Central memory CD8-positive, alpha-beta T cell (primary cell): ENCODE measurements at regions not wholly inside any gene's neighbourhood (a gene's known extent, or its start where the extent isn't known, plus 50 kb on each side); places are given as distances from the start of the nearest gene placed in this dataset.
"Not testable (repeated sequence)": the region's sequence is repeated elsewhere in the genome, so short reads cannot be mapped to it uniquely, and the experiment has no call there.

Source experiments
- ATAC-seq: fragments of 150-1000 bp; cut with Tn5 transposase; replicated peaks from 2 replicates; pipeline ENCODE4 v1.10.0; 2022; ENCODE audit warnings: mild to moderate bottlenecking, moderate FRiP score, moderate number of reproducible peaks; ENCODE audit not compliant: poor library complexity, severe bottlenecking; ENCODE audit errors: extremely low read depth
- DNase-seq, 2 donors: peaks; one replicate each; pipeline ENCODE4 v3.0.0; 2021; ENCODE audit warnings: low spot score in 2 of 2
- H3K27ac Mint-ChIP-seq: one replicate; pipeline ENCODE4 v1.8.0; 2022; ENCODE audit warnings: low read depth, mild to moderate bottlenecking, moderate library complexity, mixed read lengths
- H3K27me3 Mint-ChIP-seq: one replicate; pipeline ENCODE4 v1.8.0; 2022; ENCODE audit warnings: mixed read lengths
- H3K36me3 Mint-ChIP-seq: one replicate; pipeline ENCODE4 v1.8.0; 2022; ENCODE audit warnings: mild to moderate bottlenecking, moderate library complexity, mixed read lengths; ENCODE audit not compliant: insufficient read depth
- H3K4me1 Mint-ChIP-seq: one replicate; pipeline ENCODE4 v1.8.0; 2022; ENCODE audit warnings: mixed read lengths
- H3K4me3 Mint-ChIP-seq: one replicate; pipeline ENCODE4 v1.8.0; 2022; ENCODE audit warnings: mild to moderate bottlenecking, moderate library complexity, mixed read lengths
- H3K9me3 Mint-ChIP-seq: one replicate; pipeline ENCODE4 v1.8.0; 2022; ENCODE audit warnings: mixed read lengths

DNA sequence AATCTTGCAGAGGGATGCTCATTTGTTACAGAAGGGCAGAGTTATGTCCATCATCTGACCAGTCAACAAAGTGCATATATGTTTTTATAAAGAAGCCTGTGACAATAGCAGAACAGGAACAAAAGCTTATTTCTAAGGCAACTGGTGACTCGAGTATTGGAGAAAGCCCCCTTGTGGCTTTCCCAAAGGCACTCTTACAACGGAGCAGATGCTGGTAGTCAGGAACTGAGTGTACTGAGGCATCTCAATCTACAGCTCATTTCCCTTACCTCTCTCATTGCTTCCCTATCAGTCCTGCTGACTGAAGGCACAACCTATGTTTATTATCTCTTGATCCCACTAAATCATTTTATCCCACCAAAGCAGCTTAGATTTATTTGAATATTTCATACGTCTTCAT is 557.1 kb upstream of the CHAC2 start:
- Mint-ChIP-seq H3K4me1 (no peaks in the 10 kb centered on the region), H3K9me3 (peaks cover 10% of the 10 kb centered on the region), H3K27ac (no peak overlapping the region), H3K4me3 (no peak overlapping the region), H3K36me3 (no peaks in the 10 kb centered on the region), H3K27me3 (no peaks in the 10 kb centered on the region)
- ATAC-seq (no peak), DNase-seq (no peak)

GRCh38 chr2:53209679-53210458 is 557.7 kb upstream of the CHAC2 start:
- ATAC-seq (no peak), DNase-seq (no peak)
- Mint-ChIP-seq H3K4me1 (no peaks in the 10 kb centered on the region), H3K27ac (no peak overlapping the region), H3K9me3 (peaks cover 9% of the 10 kb centered on the region), H3K4me3 (no peak overlapping the region), H3K27me3 (no peaks in the 10 kb centered on the region), H3K36me3 (no peaks in the 10 kb centered on the region)

GRCh38 chr2:53208815-53209214 is 558.8 kb upstream of the CHAC2 start:
- no peaks in the 10 kb centered on the region for H3K27me3 Mint-ChIP-seq
- H3K9me3 Mint-ChIP-seq, result peaks cover 2% of the 10 kb centered on the region
- H3K4me3 Mint-ChIP-seq, result no peak overlapping the region
- ATAC-seq, result no peak
- H3K36me3 Mint-ChIP-seq, result no peaks in the 10 kb centered on the region
- DNase-seq, result no peak
- no peak overlapping the region for H3K27ac Mint-ChIP-seq
- H3K4me1 Mint-ChIP-seq, result no peaks in the 10 kb centered on the region

DNA sequence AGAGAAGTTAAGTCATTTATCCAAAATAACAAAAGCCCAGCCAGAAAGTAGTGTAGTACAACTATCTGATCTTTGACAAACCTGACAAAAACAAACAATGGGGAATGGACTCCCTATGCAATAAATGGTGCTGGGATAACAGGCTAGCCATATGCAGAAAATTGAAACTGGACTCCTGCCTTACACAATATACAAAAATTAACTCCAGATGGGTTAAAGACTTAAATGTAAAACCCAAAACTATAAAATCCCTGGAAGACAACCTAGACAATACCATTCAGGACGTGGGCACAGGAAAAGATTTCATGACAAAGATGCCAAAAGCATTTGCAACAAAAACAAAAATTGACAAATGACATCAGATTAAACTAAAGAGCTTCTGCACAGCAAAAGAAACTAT is 561.4 kb upstream of the CHAC2 start:
- not testable (repeated sequence) for H3K4me3 Mint-ChIP-seq, H3K4me1 Mint-ChIP-seq, ATAC-seq, H3K9me3 Mint-ChIP-seq, H3K27ac Mint-ChIP-seq, H3K36me3 Mint-ChIP-seq, H3K27me3 Mint-ChIP-seq, DNase-seq

DNA sequence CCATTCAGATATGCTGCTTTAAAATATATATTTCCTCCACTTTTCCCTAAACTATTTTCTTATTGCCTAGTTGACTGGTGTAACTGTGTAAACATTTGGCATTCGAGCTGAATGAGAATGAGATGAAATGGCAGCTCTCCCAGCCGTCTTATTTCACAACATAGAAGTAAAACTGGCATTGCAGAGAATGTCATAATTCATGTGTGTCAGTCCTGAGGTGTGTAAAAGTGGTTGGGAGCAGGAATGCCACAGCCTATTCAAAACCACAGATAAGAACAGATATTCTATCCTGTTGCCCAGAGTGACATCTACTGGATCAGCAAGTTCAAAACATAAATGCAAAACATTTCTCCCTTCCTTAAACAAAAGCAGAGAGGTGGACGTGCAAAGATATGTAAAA is 565.5 kb upstream of the CHAC2 start:
- Mint-ChIP-seq H3K36me3 (no peaks in the 10 kb centered on the region), H3K4me1 (no peaks in the 10 kb centered on the region), H3K27me3 (no peaks in the 10 kb centered on the region), H3K27ac (no peak overlapping the region), H3K4me3 (no peak overlapping the region), H3K9me3 (peaks cover 4% of the 10 kb centered on the region)
- ATAC-seq, result no peak
- no peak for DNase-seq

GRCh38 chr2:53200072-53200471 is 567.5 kb upstream of the CHAC2 start:
- no peaks in the 10 kb centered on the region for H3K27me3 Mint-ChIP-seq
- no peak for DNase-seq
- no peak for ATAC-seq
- no peaks in the 10 kb centered on the region for H3K36me3 Mint-ChIP-seq
- H3K4me3 Mint-ChIP-seq, result no peak overlapping the region
- no peaks in the 10 kb centered on the region for H3K4me1 Mint-ChIP-seq
- H3K27ac Mint-ChIP-seq, result no peak overlapping the region
- H3K9me3 Mint-ChIP-seq, result peaks cover 8% of the 10 kb centered on the region

GRCh38 chr2:53188851-53189510 is 578.6 kb upstream of the CHAC2 start:
- no peak overlapping the region for H3K27ac Mint-ChIP-seq
- H3K4me1 Mint-ChIP-seq, result no peaks in the 10 kb centered on the region
- no peaks in the 10 kb centered on the region for H3K36me3 Mint-ChIP-seq
- no peak for ATAC-seq
- no peak for DNase-seq
- no peak overlapping the region for H3K4me3 Mint-ChIP-seq
- H3K27me3 Mint-ChIP-seq, result no peaks in the 10 kb centered on the region
- H3K9me3 Mint-ChIP-seq, result peaks cover 6% of the 10 kb centered on the region

DNA sequence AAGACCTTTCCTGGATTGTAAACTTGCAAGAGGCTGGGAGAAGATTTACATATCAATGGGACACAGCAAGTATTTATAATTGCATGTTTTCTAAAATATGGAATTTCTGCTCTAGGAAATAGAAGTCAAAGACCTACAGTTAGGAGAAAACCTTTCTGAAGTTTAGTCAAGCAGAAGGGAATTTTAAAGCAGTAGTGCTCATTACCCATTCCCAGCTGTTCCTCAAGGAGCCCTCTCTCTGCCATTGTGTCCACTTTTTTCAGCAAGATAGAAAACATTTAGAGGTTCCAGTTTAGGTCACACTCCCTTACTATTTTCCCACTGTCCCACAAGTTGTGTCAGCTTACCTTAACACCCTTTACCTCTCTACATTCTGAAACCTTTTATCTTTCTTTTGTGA is 584.0 kb upstream of the CHAC2 start:
- DNase-seq, result no peak
- Mint-ChIP-seq H3K9me3 (peaks cover 17% of the 10 kb centered on the region), H3K27ac (no peak overlapping the region), H3K27me3 (no peaks in the 10 kb centered on the region), H3K4me1 (no peaks in the 10 kb centered on the region), H3K36me3 (no peaks in the 10 kb centered on the region), H3K4me3 (no peak overlapping the region)
- no peak for ATAC-seq

GRCh38 chr2:53182601-53183000 is 585.0 kb upstream of the CHAC2 start:
- DNase-seq (no peak), ATAC-seq (no peak)
- H3K27me3 Mint-ChIP-seq, result no peaks in the 10 kb centered on the region
- H3K4me1 Mint-ChIP-seq, result no peaks in the 10 kb centered on the region
- no peak overlapping the region for H3K27ac Mint-ChIP-seq
- H3K9me3 Mint-ChIP-seq, result peaks cover 17% of the 10 kb centered on the region
- no peaks in the 10 kb centered on the region for H3K36me3 Mint-ChIP-seq
- H3K4me3 Mint-ChIP-seq, result no peak overlapping the region

- Mint-ChIP-seq H3K36me3 (no peaks in the 10 kb centered on the region), H3K9me3 (peaks cover 11% of the 10 kb centered on the region), H3K4me1 (no peaks in the 10 kb centered on the region), H3K27me3 (no peaks in the 10 kb centered on the region), H3K27ac (no peak overlapping the region), H3K4me3 (no peak overlapping the region)
- DNase-seq (no peak), ATAC-seq (no peak)
Observed at GRCh38 chr2:53181759-53182158, 585.8 kb upstream of the CHAC2 start.

DNA sequence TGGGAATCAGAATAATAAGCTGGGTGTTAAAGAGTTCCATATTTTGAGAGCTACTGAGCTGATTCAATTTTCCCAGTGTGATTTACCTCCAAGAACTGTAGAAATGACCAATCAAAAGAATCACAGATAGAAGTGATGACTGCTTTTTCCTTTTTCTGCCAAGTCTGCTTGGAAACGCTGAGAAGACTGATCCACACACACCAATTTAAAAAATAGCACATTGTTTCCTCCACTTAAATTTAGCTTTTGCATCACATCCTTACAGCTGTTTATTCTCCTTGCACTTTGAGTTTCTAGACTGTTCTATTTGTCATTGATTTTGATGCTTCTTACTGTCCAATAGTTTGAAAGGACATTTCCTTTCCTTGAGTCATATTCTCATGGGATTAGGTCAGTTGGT is 590.3 kb upstream of the CHAC2 start:
- no peaks in the 10 kb centered on the region for H3K36me3 Mint-ChIP-seq
- DNase-seq (no peak), ATAC-seq (no peak)
- H3K27me3 Mint-ChIP-seq, result no peaks in the 10 kb centered on the region
- no peaks in the 10 kb centered on the region for H3K4me1 Mint-ChIP-seq
- H3K27ac Mint-ChIP-seq, result no peak overlapping the region
- H3K9me3 Mint-ChIP-seq, result peaks cover 16% of the 10 kb centered on the region
- no peak overlapping the region for H3K4me3 Mint-ChIP-seq

- DNase-seq (no peak), ATAC-seq (no peak)
- H3K36me3 Mint-ChIP-seq, result no peaks in the 10 kb centered on the region
- H3K27me3 Mint-ChIP-seq, result no peaks in the 10 kb centered on the region
- H3K9me3 Mint-ChIP-seq, result peaks cover 5% of the 10 kb centered on the region
- no peak overlapping the region for H3K27ac Mint-ChIP-seq
- no peaks in the 10 kb centered on the region for H3K4me1 Mint-ChIP-seq
- no peak overlapping the region for H3K4me3 Mint-ChIP-seq
Observed at GRCh38 chr2:53174539-53174938, 593.1 kb upstream of the CHAC2 start.

- no peaks in the 10 kb centered on the region for H3K4me1 Mint-ChIP-seq
- no peaks in the 10 kb centered on the region for H3K36me3 Mint-ChIP-seq
- H3K27ac Mint-ChIP-seq, result no peak overlapping the region
- peaks cover 10% of the 10 kb centered on the region for H3K9me3 Mint-ChIP-seq
- no peaks in the 10 kb centered on the region for H3K27me3 Mint-ChIP-seq
- no peak for ATAC-seq
- H3K4me3 Mint-ChIP-seq, result no peak overlapping the region
- no peak for DNase-seq
Observed at GRCh38 chr2:53173698-53174455, 593.7 kb upstream of the CHAC2 start.
